HEK293 (cell line): ENCODE measurements at regions not wholly inside any gene's neighbourhood (a gene's known extent, or its start where the extent isn't known, plus 50 kb on each side); places are given as distances from the start of the nearest gene placed in this dataset.

ENCODE experiments used
- ZNF211 ChIP-seq: fragments of 450-650 bp; formaldehyde crosslinking; IDR thresholded peaks from 2 replicates; pipeline ENCODE4 v1.5.1; 2016; ENCODE audit warnings: low read depth, missing biosample characterization, missing genetic modification characterization
- TF ChIP-seq, protein P1 (sequence below): fragments of 450-650 bp; formaldehyde crosslinking; IDR thresholded peaks from 2 replicates; pipeline ENCODE4 v1.5.1; 2017; ENCODE audit warnings: missing biosample characterization, missing genetic modification characterization

- TF ChIP-seq, protein P1, sequence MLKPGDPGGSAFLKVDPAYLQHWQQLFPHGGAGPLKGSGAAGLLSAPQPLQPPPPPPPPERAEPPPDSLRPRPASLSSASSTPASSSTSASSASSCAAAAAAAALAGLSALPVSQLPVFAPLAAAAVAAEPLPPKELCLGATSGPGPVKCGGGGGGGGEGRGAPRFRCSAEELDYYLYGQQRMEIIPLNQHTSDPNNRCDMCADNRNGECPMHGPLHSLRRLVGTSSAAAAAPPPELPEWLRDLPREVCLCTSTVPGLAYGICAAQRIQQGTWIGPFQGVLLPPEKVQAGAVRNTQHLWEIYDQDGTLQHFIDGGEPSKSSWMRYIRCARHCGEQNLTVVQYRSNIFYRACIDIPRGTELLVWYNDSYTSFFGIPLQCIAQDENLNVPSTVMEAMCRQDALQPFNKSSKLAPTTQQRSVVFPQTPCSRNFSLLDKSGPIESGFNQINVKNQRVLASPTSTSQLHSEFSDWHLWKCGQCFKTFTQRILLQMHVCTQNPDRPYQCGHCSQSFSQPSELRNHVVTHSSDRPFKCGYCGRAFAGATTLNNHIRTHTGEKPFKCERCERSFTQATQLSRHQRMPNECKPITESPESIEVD (tag by site-specific recombination): no peak
- no peak for TF ChIP-seq ZNF211
Observed at GRCh38 chr16:64858076-64858475, 263.8 kb downstream of the CDH11 start.
